GM23338 (cell line): ENCODE measurements at regions not wholly inside any gene's neighbourhood (a gene's known extent, or its start where the extent isn't known, plus 50 kb on each side); places are given as distances from the start of the nearest gene placed in this dataset.

ENCODE experiments used
- CREB1 ChIP-seq: fragments of 250-450 bp; sonication (Bioruptor Pico); IDR thresholded peaks from 2 replicates; pipeline ENCODE4 v1.5.0; 2020; ENCODE audit warnings: low read depth, mild to moderate bottlenecking, moderate library complexity
- EZH2 ChIP-seq: fragments of 200-600 bp; sonication (generic); IDR thresholded peaks from one replicate; pipeline ENCODE4 v1.8.0; 2017; ENCODE audit warnings: antibody characterized with exemption, mild to moderate bottlenecking, low read depth; ENCODE audit not compliant: unreplicated experiment
- EZH2phosphoT487 ChIP-seq: fragments of 200-600 bp; sonication (generic); IDR thresholded peaks from one replicate; pipeline ENCODE4 v1.8.1; 2018; ENCODE audit warnings: antibody characterized with exemption; ENCODE audit not compliant: unreplicated experiment
- JUNB ChIP-seq: IDR thresholded peaks from one replicate; pipeline ENCODE4 v1.6.1; 2016; ENCODE audit warnings: antibody characterized with exemption; ENCODE audit not compliant: unreplicated experiment
- POLR2AphosphoS5 ChIP-seq: IDR thresholded peaks from 2 replicates; pipeline ENCODE4 v1.6.1; 2016; ENCODE audit warnings: antibody characterized with exemption, low read depth
- REST ChIP-seq: IDR thresholded peaks from one replicate; pipeline ENCODE4 v1.6.1; 2018; ENCODE audit warnings: antibody characterized with exemption; ENCODE audit not compliant: unreplicated experiment
- STAT1 ChIP-seq: IDR thresholded peaks from one replicate; pipeline ENCODE4 v1.6.1; 2016; ENCODE audit warnings: antibody characterized with exemption; ENCODE audit not compliant: unreplicated experiment
- ZNF114 ChIP-seq: fragments of 250-450 bp; sonication (Bioruptor Pico); IDR thresholded peaks from 2 replicates; pipeline ENCODE4 v1.5.0; 2020; ENCODE audit warnings: mild to moderate bottlenecking, moderate library complexity
- TF ChIP-seq, protein P1 (sequence below), 2 experiments: fragments of 200-600 bp in 1 of 2; sonication (generic) in 1 of 2; conservative IDR thresholded peaks; 2 replicates each; pipeline versions ENCODE4 v1.5.1 to v1.6.1; 2016 to 2017; ENCODE audit warnings: antibody characterized with exemption in 2 of 2, low read depth in 2 of 2, mild to moderate bottlenecking in 2 of 2, moderate library complexity in 1 of 2
- TF ChIP-seq, protein P2 (sequence below): fragments of 250-450 bp; sonication (Bioruptor Pico); IDR thresholded peaks from 2 replicates; pipeline ENCODE4 v1.5.0; 2020; ENCODE audit warnings: mild to moderate bottlenecking, moderate library complexity
- TF ChIP-seq, protein P3 (sequence below): IDR thresholded peaks from 2 replicates; pipeline ENCODE4 v1.6.1; 2016; ENCODE audit warnings: antibody characterized with exemption

DNA sequence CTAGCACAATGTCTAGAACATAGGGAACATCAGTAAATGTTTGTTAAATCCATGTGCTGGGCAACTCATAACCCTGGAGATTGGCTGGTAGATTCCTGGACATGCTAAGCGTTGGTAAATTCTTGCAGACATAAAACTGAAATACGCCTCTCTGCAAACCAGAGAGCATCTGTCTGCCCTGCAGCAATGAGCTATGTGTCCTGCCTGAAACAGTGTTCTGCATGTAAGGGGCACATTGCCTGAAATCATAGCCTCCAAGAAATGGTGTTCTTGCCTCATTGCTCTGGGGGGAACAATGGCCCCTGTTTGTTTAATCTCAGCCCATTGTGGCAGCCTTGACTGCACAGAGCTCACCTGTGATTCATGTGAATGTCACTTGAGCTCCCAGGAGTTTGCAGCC is 113.5 kb upstream of the CCL2 start:
- TF ChIP-seq REST (no peak), EZH2phosphoT487 (no peak), EZH2 (no peak), POLR2AphosphoS5 (no peak), CREB1 (no peak), JUNB (no peak), ZNF114 (CRISPR knock-in tag) (no peak), STAT1 (no peak)
- TF ChIP-seq, protein P1, sequence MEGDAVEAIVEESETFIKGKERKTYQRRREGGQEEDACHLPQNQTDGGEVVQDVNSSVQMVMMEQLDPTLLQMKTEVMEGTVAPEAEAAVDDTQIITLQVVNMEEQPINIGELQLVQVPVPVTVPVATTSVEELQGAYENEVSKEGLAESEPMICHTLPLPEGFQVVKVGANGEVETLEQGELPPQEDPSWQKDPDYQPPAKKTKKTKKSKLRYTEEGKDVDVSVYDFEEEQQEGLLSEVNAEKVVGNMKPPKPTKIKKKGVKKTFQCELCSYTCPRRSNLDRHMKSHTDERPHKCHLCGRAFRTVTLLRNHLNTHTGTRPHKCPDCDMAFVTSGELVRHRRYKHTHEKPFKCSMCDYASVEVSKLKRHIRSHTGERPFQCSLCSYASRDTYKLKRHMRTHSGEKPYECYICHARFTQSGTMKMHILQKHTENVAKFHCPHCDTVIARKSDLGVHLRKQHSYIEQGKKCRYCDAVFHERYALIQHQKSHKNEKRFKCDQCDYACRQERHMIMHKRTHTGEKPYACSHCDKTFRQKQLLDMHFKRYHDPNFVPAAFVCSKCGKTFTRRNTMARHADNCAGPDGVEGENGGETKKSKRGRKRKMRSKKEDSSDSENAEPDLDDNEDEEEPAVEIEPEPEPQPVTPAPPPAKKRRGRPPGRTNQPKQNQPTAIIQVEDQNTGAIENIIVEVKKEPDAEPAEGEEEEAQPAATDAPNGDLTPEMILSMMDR (conservative IDR thresholded peaks at IDR 0.05; ENCODE audit: low read depth in 2 of 2), result no peak
- TF ChIP-seq, protein P2, sequence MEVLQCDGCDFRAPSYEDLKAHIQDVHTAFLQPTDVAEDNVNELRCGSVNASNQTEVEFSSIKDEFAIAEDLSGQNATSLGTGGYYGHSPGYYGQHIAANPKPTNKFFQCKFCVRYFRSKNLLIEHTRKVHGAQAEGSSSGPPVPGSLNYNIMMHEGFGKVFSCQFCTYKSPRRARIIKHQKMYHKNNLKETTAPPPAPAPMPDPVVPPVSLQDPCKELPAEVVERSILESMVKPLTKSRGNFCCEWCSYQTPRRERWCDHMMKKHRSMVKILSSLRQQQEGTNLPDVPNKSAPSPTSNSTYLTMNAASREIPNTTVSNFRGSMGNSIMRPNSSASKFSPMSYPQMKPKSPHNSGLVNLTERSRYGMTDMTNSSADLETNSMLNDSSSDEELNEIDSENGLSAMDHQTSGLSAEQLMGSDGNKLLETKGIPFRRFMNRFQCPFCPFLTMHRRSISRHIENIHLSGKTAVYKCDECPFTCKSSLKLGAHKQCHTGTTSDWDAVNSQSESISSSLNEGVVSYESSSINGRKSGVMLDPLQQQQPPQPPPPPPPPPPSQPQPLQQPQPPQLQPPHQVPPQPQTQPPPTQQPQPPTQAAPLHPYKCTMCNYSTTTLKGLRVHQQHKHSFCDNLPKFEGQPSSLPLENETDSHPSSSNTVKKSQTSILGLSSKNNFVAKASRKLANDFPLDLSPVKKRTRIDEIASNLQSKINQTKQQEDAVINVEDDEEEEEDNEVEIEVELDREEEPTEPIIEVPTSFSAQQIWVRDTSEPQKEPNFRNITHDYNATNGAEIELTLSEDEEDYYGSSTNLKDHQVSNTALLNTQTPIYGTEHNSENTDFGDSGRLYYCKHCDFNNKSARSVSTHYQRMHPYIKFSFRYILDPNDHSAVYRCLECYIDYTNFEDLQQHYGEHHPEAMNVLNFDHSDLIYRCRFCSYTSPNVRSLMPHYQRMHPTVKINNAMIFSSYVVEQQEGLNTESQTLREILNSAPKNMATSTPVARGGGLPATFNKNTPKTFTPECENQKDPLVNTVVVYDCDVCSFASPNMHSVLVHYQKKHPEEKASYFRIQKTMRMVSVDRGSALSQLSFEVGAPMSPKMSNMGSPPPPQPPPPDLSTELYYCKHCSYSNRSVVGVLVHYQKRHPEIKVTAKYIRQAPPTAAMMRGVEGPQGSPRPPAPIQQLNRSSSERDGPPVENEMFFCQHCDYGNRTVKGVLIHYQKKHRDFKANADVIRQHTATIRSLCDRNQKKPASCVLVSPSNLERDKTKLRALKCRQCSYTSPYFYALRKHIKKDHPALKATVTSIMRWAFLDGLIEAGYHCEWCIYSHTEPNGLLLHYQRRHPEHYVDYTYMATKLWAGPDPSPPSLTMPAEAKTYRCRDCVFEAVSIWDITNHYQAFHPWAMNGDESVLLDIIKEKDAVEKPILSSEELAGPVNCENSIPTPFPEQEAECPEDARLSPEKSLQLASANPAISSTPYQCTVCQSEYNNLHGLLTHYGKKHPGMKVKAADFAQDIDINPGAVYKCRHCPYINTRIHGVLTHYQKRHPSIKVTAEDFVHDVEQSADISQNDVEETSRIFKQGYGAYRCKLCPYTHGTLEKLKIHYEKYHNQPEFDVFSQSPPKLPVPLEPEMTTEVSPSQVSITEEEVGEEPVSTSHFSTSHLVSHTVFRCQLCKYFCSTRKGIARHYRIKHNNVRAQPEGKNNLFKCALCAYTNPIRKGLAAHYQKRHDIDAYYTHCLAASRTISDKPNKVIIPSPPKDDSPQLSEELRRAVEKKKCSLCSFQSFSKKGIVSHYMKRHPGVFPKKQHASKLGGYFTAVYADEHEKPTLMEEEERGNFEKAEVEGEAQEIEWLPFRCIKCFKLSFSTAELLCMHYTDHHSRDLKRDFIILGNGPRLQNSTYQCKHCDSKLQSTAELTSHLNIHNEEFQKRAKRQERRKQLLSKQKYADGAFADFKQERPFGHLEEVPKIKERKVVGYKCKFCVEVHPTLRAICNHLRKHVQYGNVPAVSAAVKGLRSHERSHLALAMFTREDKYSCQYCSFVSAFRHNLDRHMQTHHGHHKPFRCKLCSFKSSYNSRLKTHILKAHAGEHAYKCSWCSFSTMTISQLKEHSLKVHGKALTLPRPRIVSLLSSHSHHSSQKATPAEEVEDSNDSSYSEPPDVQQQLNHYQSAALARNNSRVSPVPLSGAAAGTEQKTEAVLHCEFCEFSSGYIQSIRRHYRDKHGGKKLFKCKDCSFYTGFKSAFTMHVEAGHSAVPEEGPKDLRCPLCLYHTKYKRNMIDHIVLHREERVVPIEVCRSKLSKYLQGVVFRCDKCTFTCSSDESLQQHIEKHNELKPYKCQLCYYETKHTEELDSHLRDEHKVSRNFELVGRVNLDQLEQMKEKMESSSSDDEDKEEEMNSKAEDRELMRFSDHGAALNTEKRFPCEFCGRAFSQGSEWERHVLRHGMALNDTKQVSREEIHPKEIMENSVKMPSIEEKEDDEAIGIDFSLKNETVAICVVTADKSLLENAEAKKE, result no peak
- TF ChIP-seq, protein P3, sequence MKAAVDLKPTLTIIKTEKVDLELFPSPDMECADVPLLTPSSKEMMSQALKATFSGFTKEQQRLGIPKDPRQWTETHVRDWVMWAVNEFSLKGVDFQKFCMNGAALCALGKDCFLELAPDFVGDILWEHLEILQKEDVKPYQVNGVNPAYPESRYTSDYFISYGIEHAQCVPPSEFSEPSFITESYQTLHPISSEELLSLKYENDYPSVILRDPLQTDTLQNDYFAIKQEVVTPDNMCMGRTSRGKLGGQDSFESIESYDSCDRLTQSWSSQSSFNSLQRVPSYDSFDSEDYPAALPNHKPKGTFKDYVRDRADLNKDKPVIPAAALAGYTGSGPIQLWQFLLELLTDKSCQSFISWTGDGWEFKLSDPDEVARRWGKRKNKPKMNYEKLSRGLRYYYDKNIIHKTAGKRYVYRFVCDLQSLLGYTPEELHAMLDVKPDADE, result no peak
